Cardiac muscle cell (in vitro differentiated cells and primary cell): ENCODE measurements at regions not wholly inside any gene's neighbourhood (a gene's known extent, or its start where the extent isn't known, plus 50 kb on each side); places are given as distances from the start of the nearest gene placed in this dataset.
A peak's percentile ranks its signal among the peaks of the same experiment; 100 is the strongest.

Experiments
- DNase-seq, 2 donors: peaks; one replicate each; pipeline versions ENCODE4 v3.0.0 to v3.0.0-alpha.2; 2010 to 2017; ENCODE audit warnings: low read depth in 1 of 2, low spot score in 1 of 2
- H3K27ac ChIP-seq: fragments of 200-600 bp; sonication (generic); 2 replicates; pipeline ENCODE4 v1.5.1; 2016
- H3K27me3 ChIP-seq: fragments of 200-600 bp; sonication (generic); 2 replicates; pipeline ENCODE4 v1.6.0; 2016; ENCODE audit warnings: control low read depth
- H3K36me3 ChIP-seq: fragments of 200-600 bp; sonication (generic); 2 replicates; pipeline ENCODE4 v1.5.1; 2016; ENCODE audit warnings: control low read depth
- H3K4me1 ChIP-seq: fragments of 200-600 bp; sonication (generic); 2 replicates; pipeline ENCODE4 v1.8.1; 2017; ENCODE audit warnings: low read depth, mild to moderate bottlenecking, mixed run types
- H3K4me3 ChIP-seq: fragments of 200-600 bp; sonication (generic); 2 replicates; pipeline ENCODE4 v1.5.1; 2016; ENCODE audit warnings: mild to moderate bottlenecking
- H3K9me3 ChIP-seq: fragments of 200-600 bp; sonication (generic); 2 replicates; pipeline ENCODE4 v1.5.1; 2017; ENCODE audit warnings: low read depth, mild to moderate bottlenecking, control low read depth
- CTCF ChIP-seq: IDR thresholded peaks from 2 replicates; pipeline ENCODE4 v1.5.1; 2012; ENCODE audit warnings: low read depth, mild to moderate bottlenecking, low read length

- no peaks in the 10 kb centered on the region for H3K9me3 ChIP-seq
- H3K36me3 ChIP-seq = no peaks in the 10 kb centered on the region
- H3K4me3 ChIP-seq = no peak overlapping the region
- no peak overlapping the region for H3K27ac ChIP-seq
- peaks cover 9% of the 10 kb centered on the region for H3K4me1 ChIP-seq
- H3K27me3 ChIP-seq = no peaks in the 10 kb centered on the region
- DNase-seq = peak in 1 of 2 donors; percentile 80
- TF ChIP-seq CTCF = no peak
Observed at GRCh38 chr9:115289757-115290208, 171.8 kb upstream of the TNC start.

- Histone ChIP-seq H3K9me3 (no peaks in the 10 kb centered on the region), H3K36me3 (no peaks in the 10 kb centered on the region), H3K4me3 (no peak overlapping the region), H3K27me3 (no peaks in the 10 kb centered on the region), H3K4me1 (peaks cover 9% of the 10 kb centered on the region), H3K27ac (no peak overlapping the region)
- DNase-seq = no peak
- TF ChIP-seq CTCF = no peak
Observed at GRCh38 chr9:115291841-115292240, 173.9 kb upstream of the TNC start.

DNA sequence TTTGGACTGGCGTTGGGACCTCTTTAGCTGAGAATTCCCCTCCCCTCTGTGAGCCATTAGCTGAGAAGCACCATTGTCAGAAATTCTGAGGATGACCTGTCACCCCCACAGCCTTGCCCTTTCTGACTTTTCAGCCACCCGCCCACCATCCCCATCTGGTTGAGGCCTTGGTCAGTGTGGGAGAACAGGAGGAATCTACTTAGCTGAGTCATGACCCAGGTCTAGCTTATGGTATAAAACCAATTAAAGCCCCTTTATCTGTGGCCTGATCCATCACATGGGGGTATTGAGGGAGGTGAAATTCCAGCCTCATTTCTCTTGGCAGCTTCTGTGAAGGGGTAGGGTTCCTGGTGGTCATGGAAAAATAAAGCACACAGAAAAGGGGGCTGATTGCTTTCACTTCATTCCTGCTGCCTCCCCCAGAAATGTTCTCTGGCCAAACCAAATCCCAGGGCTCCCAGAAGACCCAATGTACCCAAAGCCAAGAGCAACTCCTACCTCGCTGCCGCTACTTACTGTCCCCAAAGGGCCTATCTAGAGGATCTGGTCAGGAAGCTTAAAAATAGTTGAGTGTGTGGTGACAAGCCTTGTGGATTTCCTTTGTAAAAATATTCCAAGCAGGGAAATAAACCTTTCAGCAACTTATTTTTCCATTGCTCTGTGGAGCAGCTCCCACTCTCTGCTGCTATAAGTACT lies 174.8 kb upstream of the TNC start:
- Histone ChIP-seq H3K27me3 (no peaks in the 10 kb centered on the region), H3K27ac (no peak overlapping the region), H3K4me3 (no peak overlapping the region), H3K4me1 (peaks cover 9% of the 10 kb centered on the region), H3K9me3 (no peaks in the 10 kb centered on the region), H3K36me3 (no peaks in the 10 kb centered on the region)
- DNase-seq = no peak
- no peak for TF ChIP-seq CTCF

GRCh38 chr9:115295734-115296133 lies 177.8 kb upstream of the TNC start:
- no peak overlapping the region for H3K4me3 ChIP-seq
- no peaks in the 10 kb centered on the region for H3K9me3 ChIP-seq
- no peak overlapping the region for H3K27ac ChIP-seq
- no peak for TF ChIP-seq CTCF
- H3K27me3 ChIP-seq = no peaks in the 10 kb centered on the region
- peaks cover 9% of the 10 kb centered on the region for H3K4me1 ChIP-seq
- H3K36me3 ChIP-seq = no peaks in the 10 kb centered on the region
- DNase-seq = no peak

- no peak for TF ChIP-seq CTCF
- Histone ChIP-seq H3K4me3 (no peak overlapping the region), H3K36me3 (no peaks in the 10 kb centered on the region), H3K9me3 (no peaks in the 10 kb centered on the region), H3K4me1 (peaks cover 5% of the 10 kb centered on the region), H3K27ac (no peak overlapping the region), H3K27me3 (no peaks in the 10 kb centered on the region)
- DNase-seq = no peak
Observed at GRCh38 chr9:115296831-115297565, 179.0 kb upstream of the TNC start.
